HEK293 (cell line): ENCODE measurements at regions not wholly inside any gene's neighbourhood (a gene's known extent, or its start where the extent isn't known, plus 50 kb on each side); places are given as distances from the start of the nearest gene placed in this dataset.

Experiments
- CTCF ChIA-PET: fragments of 350-600 bp; formaldehyde crosslinking; extraction: SDS; loops from one replicate; lab custom pipeline; 2021; ENCODE audit warnings: antibody characterized with exemption; lab: Yijun Ruan, JAX
- POLR2A ChIA-PET: fragments of 300-600 bp; formaldehyde crosslinking; extraction: SDS; loops from one replicate; lab custom pipeline; 2020; ENCODE audit warnings: antibody characterized with exemption, inconsistent platforms; lab: Yijun Ruan, JAX
- H3K27ac ChIP-seq: fragments of 200-500 bp; sonication (Bioruptor generic); 2 replicates; pipeline ENCODE4 v1.5.1; 2014; ENCODE audit warnings: low read depth, low read length, control low read depth, inconsistent platforms; ENCODE audit errors: extremely low read depth
- H3K36me3 ChIP-seq, 2 experiments: fragments of 200-500 bp in 1 of 2; sonication (Bioruptor generic) in 1 of 2; 1 replicate in 1 of 2; 2 replicates in 1 of 2; pipeline ENCODE4 v1.5.1; 2014 to 2017; ENCODE audit warnings: inconsistent platforms in 2 of 2, low read length in 2 of 2; ENCODE audit not compliant: control insufficient read depth in 2 of 2, insufficient read depth in 1 of 2
- H3K4me1 ChIP-seq: fragments of 200-500 bp; sonication (Bioruptor generic); 2 replicates; pipeline ENCODE4 v1.5.1; 2014; ENCODE audit warnings: mild to moderate bottlenecking, low read length, inconsistent platforms; ENCODE audit not compliant: control insufficient read depth, insufficient read depth
- H3K4me3 ChIP-seq: 2 replicates; pipeline ENCODE4 v1.5.1; 2011; ENCODE audit warnings: low read depth, mild to moderate bottlenecking, control low read depth, low read length, moderate library complexity
- H3K9me3 ChIP-seq: fragments of 200-500 bp; sonication (Bioruptor generic); 2 replicates; pipeline ENCODE4 v1.5.1; 2014; ENCODE audit warnings: low read depth, low read length, inconsistent platforms; ENCODE audit not compliant: control insufficient read depth, insufficient read depth
- KLF10 ChIP-seq: fragments of 450-650 bp; IDR thresholded peaks from 2 replicates; pipeline ENCODE4 v1.5.1; 2018; ENCODE audit warnings: missing biosample characterization, mild to moderate bottlenecking, missing genetic modification characterization
- KLF7 ChIP-seq: fragments of 450-650 bp; formaldehyde crosslinking; IDR thresholded peaks from 2 replicates; pipeline ENCODE4 v1.5.1; 2016; ENCODE audit warnings: missing biosample characterization, missing genetic modification characterization, borderline replicate concordance
- PRDM6 ChIP-seq: fragments of 450-650 bp; formaldehyde crosslinking; IDR thresholded peaks from 2 replicates; pipeline ENCODE4 v1.5.1; 2017; ENCODE audit warnings: missing biosample characterization, missing genetic modification characterization
- REPIN1 ChIP-seq: fragments of 450-650 bp; formaldehyde crosslinking; IDR thresholded peaks from 2 replicates; pipeline ENCODE4 v1.5.1; 2017; ENCODE audit warnings: missing biosample characterization, missing genetic modification characterization, low read depth
- SALL2 ChIP-seq: fragments of 450-650 bp; formaldehyde crosslinking; IDR thresholded peaks from 2 replicates; pipeline ENCODE4 v1.5.0; 2017; ENCODE audit warnings: missing biosample characterization, mild to moderate bottlenecking, missing genetic modification characterization, borderline replicate concordance
- SP3 ChIP-seq: fragments of 450-650 bp; formaldehyde crosslinking; IDR thresholded peaks from 2 replicates; pipeline ENCODE4 v1.5.1; 2016; ENCODE audit warnings: missing biosample characterization, missing genetic modification characterization
- ZNF10 ChIP-seq: fragments of 450-650 bp; formaldehyde crosslinking; IDR thresholded peaks from 2 replicates; pipeline ENCODE4 v1.5.1; 2017; ENCODE audit warnings: missing biosample characterization, missing genetic modification characterization
- ZNF132 ChIP-seq: fragments of 450-650 bp; formaldehyde crosslinking; IDR thresholded peaks from 2 replicates; pipeline ENCODE4 v1.5.1; 2017; ENCODE audit warnings: missing biosample characterization, missing genetic modification characterization, borderline replicate concordance
- ZNF157 ChIP-seq: fragments of 450-650 bp; formaldehyde crosslinking; IDR thresholded peaks from 2 replicates; pipeline ENCODE4 v1.5.1; 2016; ENCODE audit warnings: missing biosample characterization, missing genetic modification characterization
- ZNF174 ChIP-seq: fragments of 450-650 bp; formaldehyde crosslinking; IDR thresholded peaks from 2 replicates; pipeline ENCODE4 v1.5.0; 2017; ENCODE audit warnings: missing biosample characterization, mild to moderate bottlenecking, missing genetic modification characterization
- ZNF175 ChIP-seq: fragments of 450-650 bp; formaldehyde crosslinking; IDR thresholded peaks from 2 replicates; pipeline ENCODE4 v1.5.1; 2016; ENCODE audit warnings: missing biosample characterization, missing genetic modification characterization
- ZNF19 ChIP-seq: fragments of 450-650 bp; formaldehyde crosslinking; IDR thresholded peaks from 2 replicates; pipeline ENCODE4; 2016; ENCODE audit warnings: missing biosample characterization, missing genetic modification characterization, low read depth
- ZNF335 ChIP-seq: fragments of 450-650 bp; formaldehyde crosslinking; conservative IDR thresholded peaks from 2 replicates; pipeline ENCODE4 v1.5.1; 2016; ENCODE audit warnings: missing biosample characterization, missing genetic modification characterization
- ZNF48 ChIP-seq: fragments of 450-650 bp; formaldehyde crosslinking; IDR thresholded peaks from 2 replicates; pipeline ENCODE4 v1.5.1; 2016; ENCODE audit warnings: missing biosample characterization, missing genetic modification characterization
- ZNF585B ChIP-seq: fragments of 450-650 bp; formaldehyde crosslinking; IDR thresholded peaks from 2 replicates; pipeline ENCODE4 v1.5.1; 2016; ENCODE audit warnings: missing biosample characterization, missing genetic modification characterization
- ZNF621 ChIP-seq: fragments of 450-650 bp; formaldehyde crosslinking; IDR thresholded peaks from 2 replicates; pipeline ENCODE4 v1.5.1; 2017; ENCODE audit warnings: missing biosample characterization, missing genetic modification characterization
- ZNF701 ChIP-seq: fragments of 450-650 bp; formaldehyde crosslinking; IDR thresholded peaks from 2 replicates; pipeline ENCODE4 v1.5.1; 2016; ENCODE audit warnings: missing biosample characterization, missing genetic modification characterization
- ZNF776 ChIP-seq: fragments of 450-650 bp; formaldehyde crosslinking; IDR thresholded peaks from 2 replicates; pipeline ENCODE4 v1.5.0; 2017; ENCODE audit warnings: missing biosample characterization, missing genetic modification characterization, borderline replicate concordance
- ZNF792 ChIP-seq: fragments of 450-650 bp; formaldehyde crosslinking; IDR thresholded peaks from 2 replicates; pipeline ENCODE4 v1.5.1; 2016; ENCODE audit warnings: missing biosample characterization, missing genetic modification characterization
- ZSCAN5A ChIP-seq: fragments of 450-650 bp; formaldehyde crosslinking; IDR thresholded peaks from 2 replicates; pipeline ENCODE4 v1.5.1; 2016; ENCODE audit warnings: missing biosample characterization, missing genetic modification characterization
- TF ChIP-seq, protein P1 (sequence below): fragments of 450-650 bp; formaldehyde crosslinking; IDR thresholded peaks from 2 replicates; pipeline ENCODE4 v1.5.1; 2016; ENCODE audit warnings: missing biosample characterization, missing genetic modification characterization

GRCh38 chr11:127143251-127143650 lies 142.7 kb upstream of the KIRREL3 start:
- ChIA-PET POLR2A (no interaction called here), CTCF (no interaction called here)
- no peak for TF ChIP-seq KLF10
- TF ChIP-seq, protein P1, sequence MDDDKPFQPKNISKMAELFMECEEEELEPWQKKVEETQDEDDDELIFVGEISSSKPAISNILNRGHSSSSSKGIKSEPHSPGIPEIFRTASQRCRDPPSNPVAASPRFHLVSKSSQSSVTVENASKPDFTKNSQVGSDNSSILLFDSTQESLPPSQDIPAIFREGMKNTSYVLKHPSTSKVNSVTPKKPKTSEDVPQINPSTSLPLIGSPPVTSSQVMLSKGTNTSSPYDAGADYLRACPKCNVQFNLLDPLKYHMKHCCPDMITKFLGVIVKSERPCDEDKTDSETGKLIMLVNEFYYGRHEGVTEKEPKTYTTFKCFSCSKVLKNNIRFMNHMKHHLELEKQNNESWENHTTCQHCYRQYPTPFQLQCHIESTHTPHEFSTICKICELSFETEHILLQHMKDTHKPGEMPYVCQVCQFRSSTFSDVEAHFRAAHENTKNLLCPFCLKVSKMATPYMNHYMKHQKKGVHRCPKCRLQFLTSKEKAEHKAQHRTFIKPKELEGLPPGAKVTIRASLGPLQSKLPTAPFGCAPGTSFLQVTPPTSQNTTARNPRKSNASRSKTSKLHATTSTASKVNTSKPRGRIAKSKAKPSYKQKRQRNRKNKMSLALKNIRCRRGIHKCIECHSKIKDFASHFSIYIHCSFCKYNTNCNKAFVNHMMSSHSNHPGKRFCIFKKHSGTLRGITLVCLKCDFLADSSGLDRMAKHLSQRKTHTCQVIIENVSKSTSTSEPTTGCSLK (tag by site-specific recombination), result no peak
- no peak for TF ChIP-seq ZNF701 (tag by site-specific recombination)
- no peak for TF ChIP-seq ZNF175
- TF ChIP-seq REPIN1, result no peak
- no peak for TF ChIP-seq ZNF19 (tag by site-specific recombination)
- TF ChIP-seq KLF7 (tag by site-specific recombination), result no peak
- TF ChIP-seq ZNF174 (tag by site-specific recombination), result no peak
- TF ChIP-seq PRDM6, result no peak
- no peak for TF ChIP-seq SP3 (tag by site-specific recombination)
- no peak for TF ChIP-seq ZNF776 (tag by site-specific recombination)
- TF ChIP-seq ZNF621 (tag by site-specific recombination), result no peak
- no peak for TF ChIP-seq ZNF132
- TF ChIP-seq ZSCAN5A (tag by site-specific recombination), result no peak
- no peak for TF ChIP-seq ZNF335 (tag by site-specific recombination)
- TF ChIP-seq ZNF792, result no peak
- Histone ChIP-seq H3K36me3 (no peaks in the 10 kb centered on the region), H3K4me1 (no peaks in the 10 kb centered on the region), H3K27ac (no peak overlapping the region), H3K9me3 (no peaks in the 10 kb centered on the region), H3K4me3 (no peak overlapping the region)

GRCh38 chr11:127138613-127139012 lies 138.0 kb upstream of the KIRREL3 start:
- Histone ChIP-seq H3K9me3 (no peaks in the 10 kb centered on the region), H3K36me3 (no peaks in the 10 kb centered on the region), H3K4me1 (no peaks in the 10 kb centered on the region), H3K27ac (no peak overlapping the region), H3K4me3 (no peak overlapping the region)
- POLR2A ChIA-PET, result no interaction called here
- TF ChIP-seq SALL2 (no peak), ZNF157 (no peak), ZNF10 (tag by site-specific recombination) (no peak), ZNF48 (tag by site-specific recombination) (no peak), ZNF335 (tag by site-specific recombination) (no peak), ZNF585B (tag by site-specific recombination) (no peak)
- TF ChIP-seq, all 188 proteins: peak for 0
- CTCF ChIA-PET, result no interaction called here
